ENCODE measurements at regions not wholly inside any gene's neighbourhood (a gene's known extent, or its start where the extent isn't known, plus 50 kb on each side); places are given as distances from the start of the nearest gene placed in this dataset.
A peak's percentile ranks its signal among the peaks of the same experiment; 100 is the strongest.
"Not testable (repeated sequence)": the region's sequence is repeated elsewhere in the genome, so short reads cannot be mapped to it uniquely, and the experiment has no call there.

DNA sequence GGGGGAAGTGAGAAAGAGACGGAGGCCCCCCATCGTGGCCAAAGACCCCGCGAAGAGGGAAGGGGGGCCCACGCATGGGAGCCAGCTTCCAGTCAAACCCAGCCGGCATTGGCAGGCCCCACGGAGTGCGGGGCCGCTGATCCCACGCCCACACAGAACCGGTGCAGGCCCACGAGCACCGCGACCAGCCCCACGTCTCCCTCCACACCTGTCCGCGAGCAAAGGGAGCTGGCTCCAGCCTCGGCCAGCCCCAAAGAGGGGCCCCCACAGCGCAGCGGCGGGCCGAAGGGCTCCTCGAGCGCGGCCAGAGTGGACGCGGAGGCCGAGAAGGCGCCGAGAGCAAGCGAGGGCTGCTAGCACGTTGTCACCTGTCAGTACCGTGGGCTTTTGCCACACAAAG, 125.0 kb upstream of the TWIST2 start:
- no peak for DNase-seq (ENCODE audit: extremely low read depth in 1 of 11, low read depth in 9 of 11, low spot score in 4 of 11)

DNA sequence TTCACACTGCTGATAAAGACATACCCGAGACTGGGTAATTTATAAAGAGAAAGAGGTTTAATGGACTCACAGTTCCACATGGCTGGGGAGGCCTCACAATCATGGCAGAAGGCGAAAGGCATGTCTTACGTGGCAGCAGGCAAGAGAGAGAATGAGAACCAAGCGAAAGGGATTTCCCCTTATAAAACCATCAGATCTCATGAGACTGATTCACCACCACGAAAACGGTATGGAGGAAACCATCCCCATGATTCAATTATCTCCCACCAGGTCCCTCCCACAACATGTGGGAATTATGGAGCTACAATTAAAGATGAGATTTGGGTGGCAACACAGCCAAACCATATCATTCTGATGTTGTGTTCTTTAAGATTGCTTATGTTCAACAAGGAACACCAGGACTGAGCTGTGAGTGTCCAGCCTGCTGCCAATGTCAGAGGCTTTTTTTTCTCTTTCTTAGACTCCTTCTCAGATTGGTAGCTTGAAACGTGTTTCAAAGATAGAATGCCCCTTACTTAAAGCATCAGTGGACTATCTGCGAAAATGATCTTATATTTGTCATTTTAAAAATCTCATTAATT, 124.1 kb upstream of the TWIST2 start:
- DNase-seq (ENCODE audit: extremely low read depth in 1 of 11, low read depth in 9 of 11, low spot score in 4 of 11), result not testable (repeated sequence)

DNA sequence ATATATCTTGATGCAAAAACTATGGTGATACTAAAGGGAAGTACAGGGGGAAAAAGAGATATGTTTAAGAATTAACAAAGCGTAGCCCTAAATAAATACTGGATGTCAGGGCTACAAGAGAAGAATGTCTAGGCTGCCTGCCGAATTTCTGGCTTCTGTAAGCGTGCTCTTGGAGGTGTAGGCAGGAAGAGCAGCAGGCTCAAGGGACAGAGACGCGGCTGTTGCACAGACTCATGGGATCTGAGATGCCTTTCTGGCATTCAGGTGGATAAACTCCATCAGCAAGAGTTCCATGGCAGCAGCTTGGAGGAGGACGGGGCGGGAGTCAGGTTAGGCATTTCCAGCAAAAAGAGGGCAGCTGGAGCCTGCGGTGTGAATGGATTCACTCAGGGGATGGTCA, 123.2 kb upstream of the TWIST2 start:
- DNase-seq (ENCODE audit: extremely low read depth in 1 of 11, low read depth in 9 of 11, low spot score in 4 of 11), result peak in 1 of 11 donors; percentile 13

DNA sequence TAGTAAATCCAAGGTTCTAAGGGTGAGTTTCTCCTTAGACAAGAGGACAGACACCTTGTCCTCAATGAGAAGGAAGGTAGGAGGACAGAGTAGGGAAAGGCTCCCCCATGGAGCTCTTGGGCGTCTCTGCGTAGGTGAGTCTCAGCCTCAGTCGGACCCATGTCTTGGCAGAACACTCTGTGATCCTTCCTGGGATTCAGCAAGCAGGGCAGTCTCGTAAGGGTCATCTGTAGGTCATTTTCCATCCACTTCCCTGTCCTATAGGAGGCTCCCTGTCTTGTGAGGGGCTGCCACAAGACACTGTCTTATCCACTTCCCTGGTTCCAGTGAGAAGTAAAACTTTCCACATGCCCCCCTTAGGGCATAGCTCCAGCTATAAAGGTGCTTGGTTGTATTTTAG, 122.6 kb upstream of the TWIST2 start:
- no peak for DNase-seq (ENCODE audit: extremely low read depth in 1 of 11, low read depth in 9 of 11, low spot score in 4 of 11)

DNA sequence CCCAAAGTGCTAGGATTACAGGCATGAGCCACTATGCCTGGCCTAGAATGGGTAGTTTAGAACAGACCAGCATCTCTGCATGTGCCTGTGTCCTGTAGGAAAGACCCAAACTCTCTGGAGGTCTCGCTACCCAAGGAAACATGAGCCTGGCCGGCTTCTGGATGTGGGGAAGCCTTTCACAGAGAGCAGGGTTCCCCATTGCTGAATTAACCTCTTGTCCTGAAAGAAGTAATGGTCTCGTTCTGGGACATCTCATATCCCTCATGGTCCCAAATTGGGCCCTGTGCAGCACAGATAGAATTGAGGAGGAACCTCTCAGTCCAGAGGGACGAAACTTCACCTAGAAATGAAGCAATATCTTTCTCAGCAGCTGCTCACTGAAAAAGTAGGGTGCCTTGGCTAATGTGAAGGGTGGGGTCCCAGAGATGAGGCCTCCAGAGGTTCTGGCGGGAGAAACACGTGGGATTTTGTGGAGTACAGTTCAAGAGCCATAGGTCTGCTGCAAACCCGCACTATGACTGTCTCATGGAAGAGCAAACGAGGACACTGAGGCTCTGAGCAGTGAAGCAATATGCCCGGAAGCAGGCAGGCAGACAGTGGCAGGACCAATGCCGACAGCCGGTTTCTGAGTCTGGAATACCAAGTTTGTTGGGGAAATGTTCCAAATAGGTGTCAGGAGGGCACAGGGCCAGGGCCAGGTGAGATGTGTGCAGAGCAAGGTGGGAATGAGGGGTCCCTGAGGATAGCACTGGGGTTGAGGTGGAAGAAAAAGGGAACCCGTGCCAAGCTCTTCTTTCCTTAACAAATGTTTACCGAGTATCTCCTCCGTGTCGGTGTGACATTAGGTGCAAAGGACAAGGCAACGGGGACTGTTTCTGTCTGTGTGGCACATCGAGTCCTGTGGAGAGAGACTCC, 121.0 kb upstream of the TWIST2 start:
- no peak for DNase-seq (ENCODE audit: extremely low read depth in 1 of 11, low read depth in 9 of 11, low spot score in 4 of 11)

DNA sequence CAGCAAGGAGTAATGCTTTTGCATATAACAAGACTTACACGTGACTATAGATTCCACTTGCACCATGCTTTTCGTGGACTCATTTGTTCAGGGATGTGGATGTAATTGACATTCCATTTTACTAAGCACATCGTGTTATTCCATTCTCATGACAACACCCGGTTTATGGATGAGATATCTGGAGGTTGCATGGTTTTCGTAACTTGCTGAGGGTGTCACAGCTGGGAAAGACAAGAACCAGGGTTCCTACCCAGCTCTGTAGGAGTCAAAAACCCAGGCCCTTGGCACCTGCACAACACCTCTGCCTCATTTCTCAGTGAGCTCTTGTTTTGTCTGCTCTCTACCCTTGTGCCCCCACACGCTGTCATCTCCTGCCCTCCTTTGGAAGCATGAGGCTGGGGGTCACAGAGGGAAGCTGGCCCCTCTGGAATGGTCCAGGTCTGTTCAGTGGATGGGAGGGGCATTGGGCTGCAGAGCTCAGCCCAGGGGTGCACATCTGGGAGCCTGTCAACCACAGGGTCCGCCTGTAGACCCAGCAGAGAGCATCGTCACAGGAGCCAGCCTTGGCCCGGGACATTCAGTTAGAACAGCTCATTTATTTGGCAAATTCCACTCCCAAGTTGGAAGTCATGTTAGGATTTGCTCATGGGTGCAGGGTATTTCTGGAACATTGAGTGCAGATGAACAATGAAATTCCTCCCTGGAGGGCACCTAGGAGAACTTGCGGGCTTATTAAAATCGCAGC, 120.1 kb upstream of the TWIST2 start:
- DNase-seq (ENCODE audit: extremely low read depth in 1 of 11, low read depth in 9 of 11, low spot score in 4 of 11), result no peak

DNA sequence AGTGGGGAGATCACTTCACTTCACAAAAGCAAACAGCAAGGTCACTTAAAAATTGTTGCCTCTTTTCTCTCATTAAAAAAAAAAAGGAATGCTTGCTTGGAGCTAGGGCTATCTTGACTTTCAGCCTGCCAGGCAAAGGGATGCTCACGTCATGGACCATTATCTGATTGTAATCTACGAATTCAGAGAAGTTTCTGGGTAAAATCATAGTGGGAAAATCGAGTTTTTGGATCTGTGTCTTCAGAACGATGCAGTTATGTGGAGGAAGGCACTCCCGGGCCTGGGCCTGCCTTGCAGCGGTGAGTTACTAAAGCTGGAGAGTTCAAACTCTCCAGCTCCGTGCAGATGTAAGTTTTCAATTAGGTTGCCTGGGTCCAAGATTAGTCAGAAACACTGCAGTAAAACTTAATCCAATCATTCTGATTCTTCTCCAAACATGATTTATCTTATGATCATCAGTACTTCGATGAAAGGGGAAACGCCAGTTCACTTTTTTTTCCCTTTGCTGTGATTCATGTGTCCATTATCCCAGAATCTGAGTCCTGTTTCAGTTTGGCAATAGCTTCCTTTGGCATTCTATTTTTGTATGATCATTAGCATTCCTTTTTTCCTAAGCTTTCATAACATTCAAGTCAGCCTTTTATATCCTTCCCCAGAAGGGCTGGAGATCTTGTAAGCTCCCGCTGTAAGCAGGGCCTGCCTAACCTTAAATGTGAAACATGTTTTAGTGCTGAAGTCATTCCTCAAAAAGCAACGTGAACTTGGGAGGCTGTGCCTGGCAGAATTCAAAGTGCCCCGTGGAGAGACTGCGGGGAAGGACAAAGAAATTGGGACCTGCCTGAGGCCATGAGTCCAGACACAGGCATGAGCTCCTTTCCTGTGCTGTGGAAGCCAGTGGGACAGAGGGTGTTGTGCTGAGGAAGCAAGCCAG, 119.3 kb upstream of the TWIST2 start:
- peak in 1 of 11 donors; percentile 19 for DNase-seq (ENCODE audit: extremely low read depth in 1 of 11, low read depth in 9 of 11, low spot score in 4 of 11)

DNA sequence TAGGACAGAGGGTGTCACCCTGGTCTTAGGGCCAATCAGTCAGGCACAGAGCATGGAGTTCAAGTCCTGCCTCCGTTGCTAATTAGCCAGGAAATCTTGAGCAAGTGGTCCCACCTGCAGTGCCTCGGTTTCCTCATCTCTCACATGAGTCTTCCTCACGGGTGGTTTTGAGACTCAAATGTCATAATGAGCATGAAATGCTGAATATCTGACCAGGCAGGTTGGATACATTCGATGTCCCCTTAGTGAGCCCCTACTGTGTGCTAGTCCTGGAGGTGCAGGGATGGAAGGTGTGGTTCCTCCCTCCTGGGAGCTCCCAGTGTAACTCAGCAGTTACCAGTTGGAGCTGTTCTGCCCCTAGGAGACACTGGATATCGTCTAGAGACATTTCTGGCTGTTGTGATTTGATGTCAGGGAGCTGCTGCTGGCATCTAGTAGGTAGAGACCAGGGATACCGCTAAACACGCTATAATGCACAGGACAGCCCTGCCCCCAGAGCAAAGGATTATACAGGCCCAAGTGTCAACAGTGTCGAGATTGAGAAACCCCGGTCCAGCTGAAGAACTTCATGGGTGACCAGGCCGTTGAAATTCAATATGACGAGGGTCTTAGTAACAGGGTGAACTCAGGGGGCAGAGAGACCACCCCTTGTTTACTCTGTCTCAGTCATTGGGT, 118.5 kb upstream of the TWIST2 start:
- no peak for DNase-seq (ENCODE audit: extremely low read depth in 1 of 11, low read depth in 9 of 11, low spot score in 4 of 11)

DNA sequence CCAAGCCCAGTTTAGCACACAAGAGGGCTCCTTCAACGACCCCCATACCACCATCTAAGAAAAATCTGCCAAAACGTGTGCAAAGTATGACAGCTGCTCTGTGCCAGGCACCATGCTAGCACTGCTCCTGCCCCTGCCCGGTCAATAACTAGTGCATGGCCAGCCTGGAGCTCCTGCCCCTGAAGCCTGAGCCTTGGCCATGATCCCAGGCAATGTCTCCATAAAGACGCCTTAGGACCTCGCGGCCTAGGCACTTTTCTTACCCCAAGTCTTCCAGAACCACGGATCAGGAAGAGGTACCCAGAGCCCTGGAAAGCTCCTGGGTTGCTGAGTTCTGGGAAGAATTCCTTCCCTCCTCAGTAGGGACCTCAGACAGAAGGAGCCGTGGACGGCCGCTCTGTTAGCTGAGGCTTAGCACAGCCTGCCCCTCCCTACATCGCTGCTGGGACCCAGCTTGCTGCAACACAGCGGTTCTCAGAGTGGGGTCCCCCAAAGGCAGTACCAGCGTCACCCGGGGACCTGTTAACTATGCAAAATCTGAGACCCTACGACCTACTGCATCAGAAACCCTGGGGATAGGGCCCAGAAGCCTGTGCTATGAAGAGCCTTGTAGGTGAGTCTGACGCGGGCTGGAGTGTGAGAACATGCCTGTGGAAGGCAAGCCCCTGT, 117.8 kb upstream of the TWIST2 start:
- DNase-seq (ENCODE audit: extremely low read depth in 1 of 11, low read depth in 9 of 11, low spot score in 4 of 11), result no peak

DNA sequence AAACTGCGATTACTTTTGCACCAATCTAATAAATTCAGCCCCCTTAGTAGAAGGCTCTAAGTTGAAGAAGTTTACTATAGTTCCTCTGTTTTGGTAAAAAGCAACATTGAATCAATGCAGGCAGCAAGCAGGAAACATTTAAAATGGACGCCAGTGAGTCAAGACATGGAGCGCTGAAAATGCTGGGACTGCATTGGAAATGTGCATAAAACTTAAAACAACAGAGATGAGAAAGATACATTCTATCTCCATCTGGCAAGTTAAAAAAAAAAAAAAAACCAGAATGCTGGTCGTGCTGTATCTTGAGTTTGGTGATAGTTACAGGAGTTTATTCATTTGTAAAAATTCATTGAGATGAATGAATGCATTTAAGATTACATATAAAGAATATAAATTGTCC, 117.0 kb upstream of the TWIST2 start:
- DNase-seq (ENCODE audit: extremely low read depth in 1 of 11, low read depth in 9 of 11, low spot score in 4 of 11), result no peak

DNA sequence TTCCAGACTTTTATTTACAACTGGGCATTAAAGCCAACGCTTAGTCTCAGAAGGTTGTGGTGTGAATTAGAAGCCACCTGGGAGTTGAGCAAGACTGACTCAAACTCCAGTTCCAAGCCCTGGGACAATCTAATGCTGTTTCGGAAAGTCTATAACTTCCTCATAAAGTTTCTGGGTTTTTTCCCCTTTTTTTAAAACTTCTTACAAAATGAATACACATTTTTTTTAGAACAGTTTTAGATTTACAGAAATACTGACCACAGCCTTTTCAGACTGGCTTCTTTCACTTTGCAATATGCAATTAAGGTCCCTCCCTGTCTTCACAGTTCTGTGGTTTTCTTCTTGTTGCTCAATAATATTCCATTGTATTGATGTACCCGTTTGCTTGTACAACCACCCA, 115.9 kb upstream of the TWIST2 start:
- DNase-seq (ENCODE audit: extremely low read depth in 1 of 11, low read depth in 9 of 11, low spot score in 4 of 11), result no peak

DNA sequence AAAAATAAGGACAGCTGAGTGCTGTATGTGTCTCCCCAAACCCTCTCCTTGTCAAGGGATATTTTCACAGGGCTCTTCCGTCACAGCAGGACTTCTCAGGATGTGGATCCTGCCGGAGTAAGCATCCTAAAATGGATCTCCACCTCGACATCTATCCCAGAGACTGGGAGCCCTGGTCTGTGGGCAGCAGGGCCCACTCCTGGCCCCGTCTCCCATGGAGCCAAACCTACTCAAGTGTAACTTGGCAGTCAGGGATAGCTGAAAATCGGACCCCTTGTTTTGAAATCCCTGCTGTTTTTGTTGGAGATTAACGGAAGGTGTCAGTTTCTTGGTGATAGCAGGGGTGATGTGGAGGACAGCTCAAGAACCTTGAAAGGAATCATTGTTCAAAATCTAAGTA, 109.0 kb upstream of the TWIST2 start:
- DNase-seq (ENCODE audit: extremely low read depth in 1 of 11, low read depth in 9 of 11, low spot score in 4 of 11), result no peak

DNA sequence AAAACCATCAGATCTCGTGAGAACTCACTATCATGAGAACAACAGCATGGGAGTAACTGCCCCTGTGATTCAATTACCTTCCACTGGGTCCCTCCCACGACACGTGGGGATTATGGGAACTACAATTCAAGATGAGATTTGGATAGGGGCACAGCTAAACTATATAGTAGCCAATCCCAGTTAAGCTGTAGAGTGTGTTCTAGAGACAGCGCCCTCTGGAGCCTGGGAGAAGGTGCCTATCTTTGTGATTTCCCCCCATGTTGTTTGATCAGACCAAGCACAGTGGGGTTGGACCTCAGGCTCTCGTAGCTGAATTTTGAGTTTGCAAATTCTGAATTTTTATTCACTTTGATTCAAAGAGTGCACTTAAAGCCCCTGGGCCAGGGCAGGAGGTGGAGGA, 108.2 kb upstream of the TWIST2 start:
- no peak for DNase-seq (ENCODE audit: extremely low read depth in 1 of 11, low read depth in 9 of 11, low spot score in 4 of 11)

DNA sequence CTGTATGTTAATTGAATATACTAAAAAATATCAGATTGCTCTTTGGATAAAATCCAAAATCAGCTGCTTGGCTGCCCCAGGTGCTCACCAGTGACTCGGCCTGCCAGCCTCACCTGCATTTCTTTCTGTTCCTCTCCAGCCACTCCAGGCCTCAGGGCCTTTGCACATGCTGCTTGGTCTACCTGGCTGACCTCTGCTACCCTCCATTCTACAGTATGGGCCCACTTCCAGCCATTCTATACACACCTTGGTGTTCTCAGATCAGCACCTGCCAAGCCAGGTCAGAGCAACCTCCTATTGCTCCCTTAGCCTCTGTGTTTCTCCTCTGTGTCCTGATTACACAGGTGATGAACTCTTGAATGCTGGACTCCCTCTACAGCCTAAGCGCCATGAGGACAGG, 106.6 kb upstream of the TWIST2 start:
- DNase-seq (ENCODE audit: extremely low read depth in 1 of 11, low read depth in 9 of 11, low spot score in 4 of 11), result no peak

DNA sequence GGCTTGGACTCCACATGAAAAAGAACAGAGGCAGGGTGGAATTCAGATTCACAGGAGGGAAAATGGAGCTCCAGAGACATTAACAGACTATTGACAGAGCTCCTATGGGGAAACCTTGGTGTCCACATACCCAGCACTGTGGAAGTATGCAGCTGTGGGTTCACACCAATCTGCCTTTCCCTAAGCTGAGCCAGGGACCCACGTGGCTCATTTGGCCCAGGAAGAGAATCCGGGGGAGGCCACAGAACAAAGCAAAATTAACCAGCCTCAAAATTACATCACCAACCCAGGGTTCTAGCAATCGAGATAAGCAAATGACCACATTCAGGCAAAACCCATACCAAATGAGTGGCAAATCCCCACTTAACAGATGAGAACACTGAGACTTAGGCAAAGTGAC, 105.8 kb upstream of the TWIST2 start:
- DNase-seq (ENCODE audit: extremely low read depth in 1 of 11, low read depth in 9 of 11, low spot score in 4 of 11), result no peak

DNA sequence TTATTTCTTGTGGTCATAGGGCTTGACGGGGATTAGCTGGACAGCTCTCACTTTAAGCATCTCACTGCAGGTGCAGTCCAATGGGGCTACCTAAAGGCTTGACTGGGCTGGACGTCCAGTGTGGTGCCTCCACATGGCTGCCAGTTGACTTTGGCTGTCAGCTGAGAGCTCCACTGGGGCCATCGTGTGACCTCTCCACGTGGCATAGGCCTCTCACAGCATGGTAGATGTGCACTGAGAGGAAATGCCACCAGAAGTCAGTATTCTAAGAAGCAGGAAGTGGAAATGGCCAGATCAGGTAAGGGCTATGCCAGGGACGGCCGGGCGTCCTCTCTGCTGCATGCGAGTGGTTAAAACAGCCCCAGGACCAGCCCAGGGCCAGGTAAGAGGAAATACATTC, 105.2 kb upstream of the TWIST2 start:
- DNase-seq (ENCODE audit: extremely low read depth in 1 of 11, low read depth in 9 of 11, low spot score in 4 of 11), result no peak

DNA sequence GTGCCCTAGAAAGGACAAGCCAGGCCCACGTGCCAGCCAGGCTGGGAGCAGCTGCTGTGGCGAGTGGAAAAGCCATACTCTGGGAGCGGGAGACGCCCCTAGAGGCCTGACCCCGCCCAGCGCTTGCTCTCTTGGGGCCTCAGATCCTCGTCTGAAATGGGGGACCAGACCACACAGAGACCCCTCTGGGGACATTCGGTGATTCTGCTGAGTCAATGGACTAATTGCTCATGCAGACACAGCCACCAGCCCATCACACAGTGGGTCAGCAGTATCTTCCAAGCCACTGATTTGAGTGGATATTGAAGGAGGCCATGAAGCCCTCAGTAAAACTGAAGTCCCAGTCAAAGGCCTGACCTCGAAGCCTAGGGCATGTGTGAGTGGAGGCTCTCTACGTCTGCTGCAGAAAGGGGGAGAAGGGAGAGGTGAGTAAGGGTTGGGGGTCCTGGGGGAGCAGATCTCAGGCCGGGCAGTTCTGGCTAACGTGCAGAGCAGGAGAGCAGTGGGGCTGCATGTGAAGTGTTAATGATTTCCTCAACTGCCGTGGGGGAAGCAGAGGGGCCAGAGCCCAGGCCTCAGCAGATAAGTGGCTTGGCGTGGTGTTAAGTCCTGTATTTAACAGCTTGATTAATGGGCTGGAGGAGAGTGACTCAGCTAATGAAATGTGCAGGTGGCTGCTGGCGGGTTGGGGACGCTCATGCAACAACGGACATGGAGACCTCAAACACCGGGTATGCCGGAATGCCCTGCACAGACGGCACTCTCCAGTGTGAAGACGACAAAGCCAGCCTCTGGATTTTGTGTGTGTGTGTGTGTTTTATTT, 104.4 kb upstream of the TWIST2 start:
- peak in 4 of 11 donors; percentile 14 to 48 (median 32) for DNase-seq (ENCODE audit: extremely low read depth in 1 of 11, low read depth in 9 of 11, low spot score in 4 of 11)
